ENCODE measurements at regions not wholly inside any gene's neighbourhood (a gene's known extent, or its start where the extent isn't known, plus 50 kb on each side); places are given as distances from the start of the nearest gene placed in this dataset.
"Not testable (repeated sequence)": the region's sequence is repeated elsewhere in the genome, so short reads cannot be mapped to it uniquely, and the experiment has no call there.

- no peaks in the 10 kb centered on the region for H3K9me3 ChIP-seq (ENCODE audit: control insufficient read depth, insufficient read depth, low read length)
- H4K91ac ChIP-seq (ENCODE audit: insufficient read depth, low read depth, low read length) = no peak overlapping the region
- POLR2A ChIA-PET (ENCODE audit: unreplicated experiment) = no interaction called here
- H4K5ac ChIP-seq (ENCODE audit: low read depth, low read length) = no peak overlapping the region
- H3K4me3 ChIP-seq (ENCODE audit: insufficient read depth, low read depth, low read length) = no peak overlapping the region
- H3K14ac ChIP-seq (replicated peaks; ENCODE audit: low read depth, low read length) = no peak overlapping the region
- no peak overlapping the region for H3K4me2 ChIP-seq (ENCODE audit: low read depth, low read length)
- no peaks in the 10 kb centered on the region for H3K36me3 ChIP-seq (ENCODE audit: control insufficient read depth, insufficient read depth, low read length)
- H3K27ac ChIP-seq (ENCODE audit: insufficient read depth, low read length) = no peak overlapping the region
- no peak overlapping the region for H2BK120ac ChIP-seq (ENCODE audit: low read depth, low read length)
- H2AFZ ChIP-seq (replicated peaks; ENCODE audit: low read length, poor library complexity) = no peak overlapping the region
- ATAC-seq (ENCODE audit: low read depth) (no peak), DNase-seq (no peak)
- H3K9me1 ChIP-seq (ENCODE audit: insufficient read depth, low read length) = no peaks in the 10 kb centered on the region
- no peak overlapping the region for H3K23ac ChIP-seq (ENCODE audit: low read depth, low read length)
- no peak overlapping the region for H4K8ac ChIP-seq (ENCODE audit: low read depth in 2 of 2, low read length in 2 of 2)
- dilution Hi-C loops (cut with HindIII; ENCODE audit: low sequenced_read_pairs, unreplicated experiment) (no loop called here), intact Hi-C loops (cut with micrococcal nuclease) (no loop called here), in situ Hi-C loops (cut with MboI; ENCODE audit: low sequenced_read_pairs) (no loop called here)
- H3K4ac ChIP-seq (ENCODE audit: low read depth, low read length) = no peak overlapping the region
- H2BK15ac ChIP-seq (ENCODE audit: low read depth, low read length) = no peak overlapping the region
- H2BK20ac ChIP-seq (ENCODE audit: low read depth, low read length) = no peak overlapping the region
- no peak overlapping the region for H2AK5ac ChIP-seq (ENCODE audit: low read depth, low read length)
- CTCF ChIA-PET = interaction anchor here (0.6 kb wide), 1 partner anchor 101 kb away, joined by 3 read pairs; no protein-coding TSS in a partner anchor
- H3K56ac ChIP-seq (ENCODE audit: extremely low read depth, insufficient read depth, low read length) = no peak overlapping the region
- no peaks in the 10 kb centered on the region for H3K27me3 ChIP-seq (ENCODE audit: control insufficient read depth, insufficient read depth, low read length)
- H4K20me1 ChIP-seq (ENCODE audit: insufficient read depth, low read length) = no peaks in the 10 kb centered on the region
- H3K18ac ChIP-seq (ENCODE audit: low read depth, low read length) = no peak overlapping the region
- no peak overlapping the region for H2BK5ac ChIP-seq (ENCODE audit: low read depth, low read length, poor library complexity, severe bottlenecking)
- H3K4me1 ChIP-seq (ENCODE audit: control insufficient read depth, insufficient read depth, low read length) = no peaks in the 10 kb centered on the region
- TF ChIP-seq USF2 (IDR thresholded peaks at IDR 0.05; ENCODE audit: low read depth, low read length) (no peak), ELK1 (IDR thresholded peaks at IDR 0.05; ENCODE audit: borderline replicate concordance, low read depth, low read length) (no peak), NFE2L2 (IDR thresholded peaks at IDR 0.05; ENCODE audit: low read depth, low read length) (no peak), MAZ (IDR thresholded peaks at IDR 0.05; ENCODE audit: borderline replicate concordance, low read depth, low read length) (no peak), BHLHE40 (IDR thresholded peaks at IDR 0.05; ENCODE audit: low read depth, low read length) (no peak), MXI1 (IDR thresholded peaks at IDR 0.05; ENCODE audit: borderline replicate concordance, low read depth, low read length) (no peak), SMC3 (IDR thresholded peaks at IDR 0.05; ENCODE audit: low read depth, low read length) (no peak)
- no TSS peak for BruUV-seq (replicated peaks)
- no CpG with 5 or more reads among the region's 1 CpG for WGBS, 2 experiments (ENCODE audit: extremely low coverage in 2 of 2, insufficient read length in 1 of 2)
- no peak overlapping the region for H2AK9ac ChIP-seq (replicated peaks; ENCODE audit: low read depth, low read length, poor library complexity)
- no peak overlapping the region for H3K9ac ChIP-seq (ENCODE audit: low read depth, low read length)
- H3K79me1 ChIP-seq (ENCODE audit: low read depth in 1 of 2, low read length in 2 of 2) = no peaks in the 10 kb centered on the region
These were observed 102.7 kb upstream of the PBX1 start for GRCh38 chr1:164456272-164456671.

GRCh38 chr1:164459176-164459575, 99.8 kb upstream of the PBX1 start:
- H3K18ac ChIP-seq (ENCODE audit: low read depth, low read length); H3K9ac ChIP-seq (ENCODE audit: low read depth, low read length); H3K4me3 ChIP-seq (ENCODE audit: insufficient read depth, low read depth, low read length); H2BK15ac ChIP-seq (ENCODE audit: low read depth, low read length); H3K4me2 ChIP-seq (ENCODE audit: low read depth, low read length); H3K79me1 ChIP-seq (ENCODE audit: low read depth in 1 of 2, low read length in 2 of 2); H3K9me3 ChIP-seq (ENCODE audit: control insufficient read depth, insufficient read depth, low read length); H3K27ac ChIP-seq (ENCODE audit: insufficient read depth, low read length); H3K36me3 ChIP-seq (ENCODE audit: control insufficient read depth, insufficient read depth, low read length); CTCF ChIA-PET; in situ Hi-C loops (cut with MboI; ENCODE audit: low sequenced_read_pairs); H3K14ac ChIP-seq (replicated peaks; ENCODE audit: low read depth, low read length); H2AK9ac ChIP-seq (replicated peaks; ENCODE audit: low read depth, low read length, poor library complexity); H2BK120ac ChIP-seq (ENCODE audit: low read depth, low read length); H2AFZ ChIP-seq (replicated peaks; ENCODE audit: low read length, poor library complexity); intact Hi-C loops (cut with micrococcal nuclease); BruUV-seq (replicated peaks); ATAC-seq (ENCODE audit: low read depth); H2BK20ac ChIP-seq (ENCODE audit: low read depth, low read length); H2BK5ac ChIP-seq (ENCODE audit: low read depth, low read length, poor library complexity, severe bottlenecking); H3K56ac ChIP-seq (ENCODE audit: extremely low read depth, insufficient read depth, low read length); dilution Hi-C loops (cut with HindIII; ENCODE audit: low sequenced_read_pairs, unreplicated experiment); H3K4me1 ChIP-seq (ENCODE audit: control insufficient read depth, insufficient read depth, low read length); POLR2A ChIA-PET (ENCODE audit: unreplicated experiment); H2AK5ac ChIP-seq (ENCODE audit: low read depth, low read length); H3K27me3 ChIP-seq (ENCODE audit: control insufficient read depth, insufficient read depth, low read length); H4K20me1 ChIP-seq (ENCODE audit: insufficient read depth, low read length); H4K8ac ChIP-seq (ENCODE audit: low read depth in 2 of 2, low read length in 2 of 2); H4K91ac ChIP-seq (ENCODE audit: insufficient read depth, low read depth, low read length); H4K5ac ChIP-seq (ENCODE audit: low read depth, low read length); H3K4ac ChIP-seq (ENCODE audit: low read depth, low read length); DNase-seq; H3K23ac ChIP-seq (ENCODE audit: low read depth, low read length); H3K9me1 ChIP-seq (ENCODE audit: insufficient read depth, low read length): not testable (repeated sequence)
- WGBS, 2 experiments (ENCODE audit: extremely low coverage in 2 of 2, insufficient read length in 1 of 2) = no CpG with 5 or more reads among the region's 25 CpGs

Data from IMR-90 (cell line).